ENCODE measurements at regions not wholly inside any gene's neighbourhood (a gene's known extent, or its start where the extent isn't known, plus 50 kb on each side); places are given as distances from the start of the nearest gene placed in this dataset.

- Histone ChIP-seq H3K4me1 (ENCODE audit: insufficient read depth) (no peaks in the 10 kb centered on the region), H3K27ac (no peak overlapping the region), H3K36me3 (no peaks in the 10 kb centered on the region), H3K9me3 (no peaks in the 10 kb centered on the region), H3K4me3 (no peak overlapping the region), H3K27me3 (no peaks in the 10 kb centered on the region)
- TF ChIP-seq EP300 (IDR thresholded peaks at IDR 0.05) (no peak), POLR2A (IDR thresholded peaks at IDR 0.05) (no peak)
- TF ChIP-seq, protein P1, sequence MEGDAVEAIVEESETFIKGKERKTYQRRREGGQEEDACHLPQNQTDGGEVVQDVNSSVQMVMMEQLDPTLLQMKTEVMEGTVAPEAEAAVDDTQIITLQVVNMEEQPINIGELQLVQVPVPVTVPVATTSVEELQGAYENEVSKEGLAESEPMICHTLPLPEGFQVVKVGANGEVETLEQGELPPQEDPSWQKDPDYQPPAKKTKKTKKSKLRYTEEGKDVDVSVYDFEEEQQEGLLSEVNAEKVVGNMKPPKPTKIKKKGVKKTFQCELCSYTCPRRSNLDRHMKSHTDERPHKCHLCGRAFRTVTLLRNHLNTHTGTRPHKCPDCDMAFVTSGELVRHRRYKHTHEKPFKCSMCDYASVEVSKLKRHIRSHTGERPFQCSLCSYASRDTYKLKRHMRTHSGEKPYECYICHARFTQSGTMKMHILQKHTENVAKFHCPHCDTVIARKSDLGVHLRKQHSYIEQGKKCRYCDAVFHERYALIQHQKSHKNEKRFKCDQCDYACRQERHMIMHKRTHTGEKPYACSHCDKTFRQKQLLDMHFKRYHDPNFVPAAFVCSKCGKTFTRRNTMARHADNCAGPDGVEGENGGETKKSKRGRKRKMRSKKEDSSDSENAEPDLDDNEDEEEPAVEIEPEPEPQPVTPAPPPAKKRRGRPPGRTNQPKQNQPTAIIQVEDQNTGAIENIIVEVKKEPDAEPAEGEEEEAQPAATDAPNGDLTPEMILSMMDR (IDR thresholded peaks at IDR 0.05), result no peak
- 89 to 95% (median 93%) methylated on average over 4 of the region's 4 CpGs for WGBS, 3 donors
- intact Hi-C loops (cut with DNase I), result loop anchor here in 1 of 4 donors (10.0 kb wide), 1 partner anchor 665 kb away; no protein-coding TSS in a partner anchor
- DNase-seq, result no peak
Measured at GRCh38 chr18:39359636-39360035, 1794.0 kb upstream of the CELF4 start.

DNA sequence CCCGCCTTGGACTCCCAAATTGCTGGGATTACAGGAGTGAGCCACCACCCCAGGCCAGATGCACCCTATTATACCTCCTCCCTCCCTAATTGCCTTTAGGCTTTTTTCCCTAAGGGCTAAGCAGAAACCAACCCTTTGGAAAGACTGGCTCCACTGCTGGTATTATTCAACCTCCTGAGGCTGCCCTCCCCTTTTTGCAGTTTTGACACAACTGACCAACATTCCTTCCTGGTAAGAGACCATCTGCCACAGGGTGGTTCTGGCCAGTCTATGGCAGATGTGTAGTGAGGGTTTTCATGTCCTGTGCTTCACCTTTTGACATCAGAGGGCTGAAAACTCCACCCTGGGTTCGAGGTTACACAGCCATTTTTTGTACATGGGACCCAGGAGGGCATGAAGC, 1785.3 kb upstream of the CELF4 start:
- Histone ChIP-seq H3K27ac (no peak overlapping the region), H3K36me3 (no peaks in the 10 kb centered on the region), H3K4me3 (no peak overlapping the region), H3K4me1 (ENCODE audit: insufficient read depth) (no peaks in the 10 kb centered on the region), H3K9me3 (no peaks in the 10 kb centered on the region), H3K27me3 (no peaks in the 10 kb centered on the region)
- WGBS, 3 donors, result 93 to 95% (median 94%) methylated on average over 2 of the region's 2 CpGs
- intact Hi-C loops (cut with DNase I), result loop anchor here in 1 of 4 donors (10.0 kb wide), 1 partner anchor 674 kb away; no protein-coding TSS in a partner anchor
- no peak for DNase-seq
- no peak for TF ChIP-seq EP300 (IDR thresholded peaks at IDR 0.05)
- TF ChIP-seq, protein P1 (IDR thresholded peaks at IDR 0.05), result no peak
- no peak for TF ChIP-seq POLR2A (IDR thresholded peaks at IDR 0.05)

DNA sequence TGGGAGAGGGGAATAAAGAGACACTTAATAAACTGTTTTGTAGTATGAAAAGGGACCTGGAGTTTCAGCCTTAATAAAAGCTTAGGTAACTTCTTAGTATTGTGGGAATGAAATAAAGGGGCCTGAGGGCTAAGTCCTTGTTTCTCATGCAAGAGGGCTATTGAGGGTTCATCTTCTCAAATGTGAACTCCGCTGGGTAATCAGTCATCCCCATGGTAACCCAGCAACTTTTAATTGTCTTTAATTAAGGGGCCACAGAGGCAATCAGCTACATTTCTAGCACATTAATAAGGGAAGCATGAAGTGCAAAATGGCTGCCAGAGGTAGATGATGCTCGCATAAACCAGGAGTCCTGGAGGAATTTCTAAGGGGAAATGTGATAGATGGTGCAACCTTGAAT, 1784.2 kb upstream of the CELF4 start:
- H3K4me3 ChIP-seq, result no peak overlapping the region
- intact Hi-C loops (cut with DNase I), result loop anchor here in 1 of 4 donors (10.0 kb wide), 2 partner anchors 65 to 675 kb away; no protein-coding TSS in a partner anchor
- no peaks in the 10 kb centered on the region for H3K4me1 ChIP-seq (ENCODE audit: insufficient read depth)
- no peaks in the 10 kb centered on the region for H3K9me3 ChIP-seq
- H3K36me3 ChIP-seq, result no peaks in the 10 kb centered on the region
- H3K27me3 ChIP-seq, result no peaks in the 10 kb centered on the region
- no peak overlapping the region for H3K27ac ChIP-seq
- no peak for TF ChIP-seq POLR2A (IDR thresholded peaks at IDR 0.05)
- TF ChIP-seq EP300 (IDR thresholded peaks at IDR 0.05), result no peak
- TF ChIP-seq, protein P1 (IDR thresholded peaks at IDR 0.05), result no peak
- 93 to 96% (median 94%) methylated on average over 2 of the region's 2 CpGs for WGBS, 3 donors
- no peak for DNase-seq

GRCh38 chr18:39348757-39349156, 1783.2 kb upstream of the CELF4 start:
- H3K27ac ChIP-seq, result no peak overlapping the region
- intact Hi-C loops (cut with DNase I), result loop anchor here in 1 of 4 donors (10.0 kb wide), 1 partner anchor 64 kb away; no protein-coding TSS in a partner anchor
- no peak for TF ChIP-seq POLR2A (IDR thresholded peaks at IDR 0.05)
- no peak for TF ChIP-seq EP300 (IDR thresholded peaks at IDR 0.05)
- TF ChIP-seq, protein P1 (IDR thresholded peaks at IDR 0.05), result no peak
- no peaks in the 10 kb centered on the region for H3K27me3 ChIP-seq
- H3K4me3 ChIP-seq, result no peak overlapping the region
- WGBS, 3 donors, result 92 to 97% (median 94%) methylated on average over 3 of the region's 3 CpGs
- no peak for DNase-seq
- no peaks in the 10 kb centered on the region for H3K36me3 ChIP-seq
- H3K4me1 ChIP-seq (ENCODE audit: insufficient read depth), result no peaks in the 10 kb centered on the region
- H3K9me3 ChIP-seq, result no peaks in the 10 kb centered on the region

Data from ovary (tissue), 7 donors.